T-helper 1 cell (primary cell): ENCODE measurements at regions not wholly inside any gene's neighbourhood (a gene's known extent, or its start where the extent isn't known, plus 50 kb on each side); places are given as distances from the start of the nearest gene placed in this dataset.

ENCODE experiments used
- DNase-seq, 5 donors: peaks; one replicate each; pipeline ENCODE4 v3.0.0-alpha.2; 2012 to 2020

DNA sequence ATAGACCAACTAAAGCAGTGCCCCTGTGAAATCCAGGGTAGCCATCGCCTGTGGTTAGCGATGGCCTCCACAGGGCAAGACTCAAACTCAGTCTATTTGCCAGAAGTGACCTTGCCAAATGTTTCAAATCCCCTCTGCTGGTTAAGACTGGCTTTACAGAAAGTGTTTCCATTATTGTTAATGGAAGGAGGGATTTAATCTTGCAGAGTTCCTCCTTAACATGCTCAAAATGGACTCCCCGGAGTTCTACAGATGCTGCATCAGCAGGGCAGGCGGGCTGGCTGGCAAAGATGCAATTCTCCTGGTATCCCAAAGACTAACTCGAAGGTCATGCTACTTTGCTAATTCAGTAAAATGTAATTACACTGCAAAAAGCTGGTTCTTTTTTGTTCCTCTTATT is 313.0 kb upstream of the SLC7A11 start:
- no peak for DNase-seq

DNA sequence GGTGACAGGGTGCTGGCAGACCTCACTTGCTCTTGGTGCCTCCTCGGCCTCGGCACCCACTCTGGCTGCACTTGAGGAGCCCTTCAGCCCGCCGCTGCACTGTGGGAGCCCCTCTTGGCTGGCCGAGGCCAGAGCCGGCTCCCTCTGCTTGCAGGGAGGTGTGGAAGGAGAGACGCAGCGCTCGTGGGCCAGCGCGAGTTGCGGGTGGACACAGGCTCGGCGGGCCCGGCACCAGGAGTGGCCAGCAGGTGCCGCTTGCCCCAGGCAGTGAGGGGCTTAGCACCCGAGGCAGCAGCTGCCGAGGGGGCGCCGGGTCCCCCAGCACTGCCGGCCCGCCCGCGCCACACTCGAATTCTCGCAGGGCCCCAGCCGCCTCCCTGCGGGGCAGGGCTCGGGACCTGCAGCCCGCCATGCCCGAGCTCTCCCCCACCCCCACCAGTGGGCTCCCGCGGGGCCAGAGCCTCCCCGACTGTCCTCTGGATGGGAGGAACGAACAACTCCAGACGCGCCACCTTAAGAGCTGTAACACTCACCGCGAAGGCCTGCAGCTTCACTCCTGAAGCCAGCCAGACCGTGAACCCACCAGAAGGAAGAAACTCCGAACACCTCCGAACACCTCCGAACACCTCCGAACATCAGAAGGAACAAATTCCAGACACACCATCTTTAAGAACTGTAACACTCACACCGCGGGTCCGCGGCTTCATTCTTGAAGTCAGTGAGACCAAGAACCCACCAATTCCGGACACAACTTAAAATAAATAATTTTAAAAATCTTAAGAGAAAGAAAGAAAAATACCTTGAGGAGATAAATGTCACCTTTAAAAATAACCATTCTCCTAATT is 311.1 kb upstream of the SLC7A11 start:
- DNase-seq = no peak

DNA sequence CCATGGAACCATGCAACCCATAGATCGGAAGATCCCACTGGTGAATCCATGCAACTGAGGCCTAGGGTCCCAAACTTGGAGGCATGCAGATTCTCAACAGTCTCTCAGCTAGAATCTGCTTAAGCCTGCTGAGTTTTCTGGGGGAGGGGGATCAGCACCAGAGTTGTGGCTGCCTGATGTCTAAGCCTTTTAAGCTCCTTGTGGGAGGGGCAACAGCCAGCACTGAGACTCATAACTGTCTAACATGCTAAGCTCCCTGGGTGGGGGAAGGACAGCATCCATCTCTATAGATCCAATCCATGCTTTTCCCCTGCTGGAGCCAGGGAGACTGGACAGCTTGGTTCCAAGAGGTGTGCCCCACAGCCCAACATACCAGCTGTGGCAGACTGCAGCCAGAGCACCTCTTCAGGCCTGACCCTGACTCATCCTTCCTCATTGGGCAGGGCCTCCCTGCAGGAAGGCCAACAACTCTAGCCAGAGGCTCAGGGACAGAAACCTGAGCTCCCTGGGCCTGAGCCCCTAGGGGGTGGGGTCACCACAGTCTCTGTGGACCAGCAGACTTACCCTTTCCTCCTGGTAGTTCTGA is 300.1 kb upstream of the SLC7A11 start:
- no peak for DNase-seq

DNA sequence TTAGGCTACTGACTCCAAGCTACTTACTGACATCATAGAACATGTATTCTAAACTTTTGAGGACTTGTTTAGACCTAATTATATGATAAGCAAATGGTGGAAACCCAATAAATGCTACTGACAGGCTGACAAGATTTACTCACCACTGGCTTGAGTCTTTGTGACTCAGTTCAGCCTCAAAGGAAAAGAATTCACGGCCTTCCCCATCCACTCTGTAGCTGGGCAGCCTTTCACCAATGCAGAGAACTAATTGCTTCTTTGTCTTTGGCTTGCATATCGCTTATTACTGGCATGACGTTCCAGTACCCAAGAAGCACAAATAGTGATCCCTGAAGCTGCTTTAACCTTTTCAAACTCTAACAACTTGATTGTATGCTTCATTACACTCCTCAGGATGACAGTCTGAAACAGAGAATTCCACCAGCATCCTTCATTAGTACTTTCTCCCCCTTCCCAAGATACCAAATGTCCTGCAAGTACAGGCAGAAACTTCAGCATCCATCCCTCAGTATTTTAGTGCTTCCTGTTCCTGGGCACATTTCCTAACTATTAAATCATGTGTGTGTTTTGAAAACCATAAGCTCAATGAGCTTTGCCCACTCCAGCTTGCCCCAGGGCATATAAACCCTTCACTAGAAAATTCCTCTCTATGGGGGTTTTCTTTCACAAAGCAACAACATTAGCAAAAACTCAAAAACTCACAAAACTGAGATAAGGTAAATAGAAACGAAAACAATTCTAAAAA is 298.1 kb upstream of the SLC7A11 start:
- no peak for DNase-seq

DNA sequence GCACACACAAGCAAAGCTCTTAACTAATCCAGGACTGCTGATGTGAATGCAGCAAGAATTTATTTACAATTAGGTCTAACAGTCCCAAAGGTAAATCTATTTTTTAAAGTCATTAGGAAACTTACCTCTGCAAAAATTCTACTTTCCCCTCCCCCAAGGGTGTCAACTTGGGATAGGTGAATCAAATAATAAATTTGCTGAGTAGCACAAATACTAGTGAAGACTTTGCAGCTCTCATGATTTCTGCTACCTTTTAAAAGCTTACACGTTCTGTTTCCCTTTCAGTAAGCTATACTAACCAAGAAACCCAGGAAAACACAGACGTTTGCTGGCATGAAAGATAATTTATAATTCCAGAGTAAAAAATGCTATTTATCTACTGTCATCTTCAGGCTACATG is 296.6 kb upstream of the SLC7A11 start:
- DNase-seq = no peak

DNA sequence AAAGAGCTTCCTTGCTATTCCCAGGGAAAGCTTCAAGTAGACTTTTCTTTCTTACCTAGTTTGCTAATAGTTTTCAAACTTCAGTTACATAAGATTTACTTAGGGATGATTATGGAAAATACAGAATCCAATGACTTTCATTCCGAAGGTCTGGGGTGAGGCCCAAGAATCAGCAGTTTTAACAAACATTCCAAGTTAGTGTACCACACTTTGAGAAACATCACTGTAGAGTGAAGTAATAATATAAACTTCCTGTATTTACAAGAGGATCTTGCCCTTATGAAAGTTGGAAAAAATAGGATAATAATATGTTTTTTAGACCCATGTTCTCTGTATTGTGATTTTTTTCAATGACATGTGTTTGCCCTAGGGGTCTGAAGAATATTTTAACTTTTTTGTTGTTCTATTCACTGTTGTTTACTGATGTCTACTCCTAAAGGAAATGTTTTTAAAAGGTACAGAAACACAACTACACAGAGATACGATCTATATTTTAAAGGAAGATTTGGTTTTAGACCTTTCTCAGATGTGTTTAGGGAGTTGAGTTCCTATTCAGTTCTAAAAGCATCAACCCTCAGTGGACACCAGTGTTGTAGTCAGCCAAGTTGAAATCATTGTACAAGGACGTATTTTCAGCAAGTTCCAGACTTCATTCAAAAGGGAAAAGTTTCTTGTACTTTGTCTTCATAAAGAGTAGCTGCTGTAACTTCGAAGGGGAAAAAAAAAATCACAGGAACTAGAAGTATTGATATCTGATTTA is 295.8 kb upstream of the SLC7A11 start:
- no peak for DNase-seq

DNA sequence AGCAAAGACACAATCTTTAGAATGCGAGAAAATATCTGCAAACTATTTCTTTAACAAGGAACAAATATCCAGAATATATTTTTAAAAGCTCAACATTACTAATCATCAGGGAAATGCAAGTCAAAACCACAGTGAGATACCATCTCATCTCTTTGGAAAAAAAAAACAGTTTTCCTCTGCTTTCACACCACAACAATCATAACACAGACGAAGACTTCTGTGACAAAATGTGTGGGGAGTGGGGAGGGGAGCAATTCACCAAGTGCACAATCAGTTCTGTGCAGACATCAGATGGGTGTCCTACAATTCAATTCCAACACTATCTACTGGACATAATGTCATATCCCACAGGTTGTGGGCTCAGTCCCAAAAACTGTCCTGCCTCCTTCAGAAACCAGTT is 293.2 kb upstream of the SLC7A11 start:
- DNase-seq = no peak

DNA sequence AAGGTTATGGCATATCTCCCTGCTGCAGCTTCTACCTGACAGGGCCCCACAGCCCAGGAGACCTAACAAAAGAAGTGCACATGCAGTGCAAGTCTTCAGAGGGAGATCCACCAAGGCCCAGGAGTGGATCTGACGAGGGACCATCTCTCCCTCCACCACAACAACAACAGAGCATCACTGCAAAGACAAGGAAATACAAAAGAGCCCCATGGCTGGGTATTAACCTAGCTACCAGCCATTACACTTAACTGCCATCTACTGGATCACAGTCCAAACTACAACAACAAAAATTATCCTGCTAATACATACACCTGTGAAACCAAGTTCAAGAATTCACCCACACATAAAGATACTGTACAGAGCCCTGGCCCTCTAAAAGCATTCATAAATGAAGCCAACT is 280.2 kb upstream of the SLC7A11 start:
- DNase-seq = no peak

DNA sequence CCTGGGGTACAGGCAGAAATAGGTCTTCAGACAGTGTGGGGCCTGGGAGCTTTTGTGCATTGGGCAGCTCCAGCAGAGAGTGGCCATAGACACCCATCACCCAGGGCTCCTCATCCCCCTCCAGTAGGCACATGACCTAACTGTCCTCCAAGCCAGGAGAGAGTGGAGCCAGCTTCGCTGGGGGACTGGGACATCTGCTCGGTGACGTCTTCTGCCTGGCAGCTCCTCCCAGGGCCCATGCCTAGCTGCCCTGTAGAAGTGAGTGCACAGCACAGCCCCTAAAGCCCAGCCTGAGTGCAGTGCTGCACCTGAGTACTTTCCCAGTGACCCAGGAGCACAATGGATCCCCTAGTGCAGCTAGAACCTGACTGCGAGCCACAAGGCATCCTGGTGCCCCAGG is 279.7 kb upstream of the SLC7A11 start:
- no peak for DNase-seq

DNA sequence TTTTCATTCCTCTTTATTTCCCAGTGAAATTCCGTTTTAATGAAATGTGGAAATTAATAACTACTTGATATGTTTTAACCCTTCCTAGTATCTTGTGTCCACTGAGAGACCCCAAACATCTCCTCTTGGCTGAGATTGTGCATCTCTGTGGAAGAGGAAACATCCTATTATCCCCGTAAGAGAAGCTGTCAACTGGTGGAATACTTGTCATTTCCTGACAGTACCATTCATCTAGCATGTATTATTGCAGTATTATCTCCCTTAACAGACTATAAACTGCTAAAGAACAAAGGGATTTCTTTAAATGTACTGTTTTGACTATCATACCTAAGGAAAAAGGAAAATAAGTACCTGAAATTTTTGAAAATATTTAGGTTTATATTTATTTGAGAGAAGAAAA is 277.3 kb upstream of the SLC7A11 start:
- DNase-seq = no peak

DNA sequence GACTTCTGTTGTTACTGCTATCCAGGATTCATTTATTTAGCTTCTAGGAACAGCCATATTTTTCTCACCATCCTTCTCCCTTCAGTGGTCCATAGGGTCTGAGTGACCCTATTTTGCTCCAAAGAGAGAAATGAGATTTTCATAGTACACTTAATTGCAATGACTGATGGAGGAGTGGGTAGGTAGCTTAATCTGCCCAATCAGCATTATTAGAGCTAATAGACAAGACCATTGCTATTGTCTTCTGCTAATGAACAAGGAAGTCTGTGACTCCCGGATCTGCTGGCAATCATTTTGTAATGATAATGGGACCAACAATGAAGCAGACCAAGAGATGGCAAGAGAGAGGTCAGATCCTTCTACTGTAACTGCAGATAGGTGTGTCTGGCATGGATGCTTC is 271.4 kb upstream of the SLC7A11 start:
- no peak for DNase-seq

DNA sequence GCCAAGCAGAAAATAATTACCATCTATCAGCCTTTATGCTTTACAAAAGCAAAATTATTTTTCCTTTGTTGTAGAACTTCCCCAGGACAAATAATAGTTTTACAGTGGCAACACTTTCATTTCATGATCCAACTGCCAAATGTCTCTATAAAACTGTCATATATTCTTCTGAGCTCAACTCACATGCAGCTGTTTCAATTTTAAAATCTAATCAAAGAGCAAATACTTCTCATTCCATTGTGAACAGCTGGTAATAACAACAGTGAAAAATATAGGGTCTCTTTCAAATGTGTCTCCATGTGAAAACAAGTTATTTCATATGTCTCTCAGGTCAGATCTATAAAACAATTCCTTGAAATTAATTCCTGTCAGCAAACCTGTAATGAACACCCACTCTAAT is 270.6 kb upstream of the SLC7A11 start:
- DNase-seq = no peak

DNA sequence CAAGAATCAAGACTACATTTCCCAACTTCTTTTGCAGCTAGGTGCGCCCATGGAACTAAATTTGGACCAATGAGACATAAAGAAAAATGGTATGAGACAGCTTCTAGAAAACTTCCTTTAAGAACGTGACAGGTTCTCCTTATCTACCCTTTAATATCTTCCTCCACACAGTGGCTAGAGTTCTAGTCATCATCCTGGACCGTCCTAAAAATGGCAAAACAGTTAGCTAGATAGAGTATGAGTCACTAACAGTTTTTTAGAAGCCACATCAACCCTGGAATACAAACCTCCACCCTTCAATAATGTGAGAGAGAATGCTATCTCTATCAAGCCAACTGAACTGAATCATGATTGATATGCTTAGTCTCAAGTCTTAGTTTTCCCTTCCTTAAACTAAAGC is 267.9 kb upstream of the SLC7A11 start:
- no peak for DNase-seq

DNA sequence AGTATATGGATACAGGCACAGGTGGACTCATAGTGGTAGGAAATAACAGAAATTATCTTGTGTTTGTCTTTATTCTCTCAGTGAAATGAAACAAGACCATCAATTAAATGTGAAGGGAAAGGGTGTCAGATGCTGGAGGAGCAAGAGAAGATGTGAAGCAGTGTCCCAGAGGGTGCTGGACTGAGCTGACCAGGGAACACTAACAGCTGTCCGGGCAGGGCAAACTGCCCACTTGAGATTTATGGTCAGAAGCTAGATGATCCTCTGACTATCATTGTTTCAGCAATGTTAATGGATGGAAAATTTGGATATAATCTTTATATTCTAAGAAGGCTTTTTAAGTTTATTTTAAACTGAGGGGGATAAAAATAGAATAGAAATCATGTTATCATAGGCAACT is 267.2 kb upstream of the SLC7A11 start:
- DNase-seq = no peak

DNA sequence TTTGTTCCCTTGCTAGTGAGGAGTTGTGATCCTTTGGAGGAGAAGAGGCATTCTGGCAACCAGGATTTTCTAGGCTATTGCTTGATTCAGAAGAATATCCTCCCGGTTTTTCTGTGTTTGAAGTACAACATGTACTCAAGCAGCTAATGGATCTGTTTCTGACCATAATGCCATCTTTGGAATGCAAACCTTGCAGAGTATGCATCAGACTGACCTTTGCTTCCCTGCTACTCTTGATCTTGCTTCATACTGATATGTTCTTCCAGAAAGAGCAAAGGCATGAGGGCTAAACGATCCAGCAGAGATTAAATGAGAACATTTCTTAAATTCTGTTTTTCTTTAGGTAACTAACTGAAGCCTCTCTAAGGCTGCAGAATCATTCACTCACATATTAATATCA is 265.4 kb upstream of the SLC7A11 start:
- DNase-seq = no peak

DNA sequence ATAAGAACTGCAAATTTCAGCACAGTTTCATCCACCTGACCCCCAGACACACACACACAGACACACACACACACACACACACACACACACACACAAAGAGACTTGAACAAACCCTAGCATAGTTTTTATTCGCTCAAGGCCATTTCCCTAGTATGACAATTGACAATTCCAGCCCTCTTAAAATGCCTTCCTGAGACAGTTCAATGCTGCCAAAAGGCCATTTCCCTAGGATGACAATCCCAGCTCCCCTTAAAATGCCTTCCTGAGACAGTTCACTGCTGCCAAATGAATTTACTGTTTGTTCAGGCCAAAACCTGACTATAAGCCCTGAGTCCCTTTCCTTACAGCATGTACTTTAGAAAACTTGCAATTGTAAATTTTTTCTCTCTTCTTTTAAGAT is 259.5 kb upstream of the SLC7A11 start:
- no peak for DNase-seq

DNA sequence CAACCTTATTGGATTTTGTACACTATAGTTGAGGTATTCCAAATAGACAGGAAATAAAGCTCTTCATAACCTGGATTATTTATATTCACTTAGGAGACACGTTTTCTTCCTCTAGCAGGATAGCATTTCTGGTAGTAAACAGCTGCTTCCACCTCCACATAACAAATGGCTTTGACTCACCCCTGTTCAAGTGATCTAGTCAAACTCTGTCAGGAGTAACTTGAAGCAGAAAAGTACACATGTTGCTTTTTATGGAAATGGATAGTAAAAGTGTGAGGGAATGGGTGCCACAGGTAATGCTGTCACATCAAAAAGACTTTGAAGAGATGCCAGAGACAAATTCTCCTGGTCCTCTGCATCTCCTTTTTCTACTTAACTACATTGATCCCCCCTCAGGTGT is 258.7 kb upstream of the SLC7A11 start:
- DNase-seq = no peak

DNA sequence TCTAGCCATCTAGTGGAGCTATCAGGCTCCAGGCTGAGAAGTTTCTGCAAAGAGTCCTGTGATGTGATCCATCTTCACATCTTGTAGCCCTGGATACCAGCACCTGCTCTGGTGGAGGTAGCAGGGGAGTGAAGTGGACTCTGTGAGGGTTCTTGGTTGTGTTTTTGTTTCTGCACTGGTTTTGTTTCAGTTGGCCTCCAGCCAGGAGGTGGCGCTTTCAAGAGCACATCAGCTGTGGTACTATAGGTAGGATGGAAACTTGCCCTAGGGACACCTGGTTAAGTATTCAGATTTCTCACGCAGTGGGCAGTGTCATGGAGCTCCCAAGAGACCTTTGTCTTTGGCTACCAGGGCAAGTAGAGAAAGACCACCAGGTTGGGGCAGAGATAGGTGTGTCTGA is 257.5 kb upstream of the SLC7A11 start:
- no peak for DNase-seq

DNA sequence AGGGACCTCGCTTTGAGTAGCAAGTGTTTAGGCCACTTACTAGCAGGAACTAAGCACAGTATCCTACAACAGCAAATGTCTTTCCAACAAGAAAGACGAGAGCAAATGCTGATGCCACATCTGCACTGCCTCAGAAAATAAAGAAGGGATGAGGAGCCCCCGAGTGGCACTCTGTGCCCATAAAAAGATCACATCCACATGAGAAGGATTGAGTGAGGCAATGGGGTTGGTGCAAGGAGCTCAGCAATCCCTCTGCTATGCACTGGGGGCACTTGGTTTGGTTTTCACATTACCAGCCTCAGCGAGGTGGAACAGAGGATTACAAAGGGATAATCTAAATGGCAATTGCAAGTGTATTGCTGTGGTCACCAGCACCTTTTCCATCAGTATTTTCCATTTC is 252.8 kb upstream of the SLC7A11 start:
- no peak for DNase-seq

DNA sequence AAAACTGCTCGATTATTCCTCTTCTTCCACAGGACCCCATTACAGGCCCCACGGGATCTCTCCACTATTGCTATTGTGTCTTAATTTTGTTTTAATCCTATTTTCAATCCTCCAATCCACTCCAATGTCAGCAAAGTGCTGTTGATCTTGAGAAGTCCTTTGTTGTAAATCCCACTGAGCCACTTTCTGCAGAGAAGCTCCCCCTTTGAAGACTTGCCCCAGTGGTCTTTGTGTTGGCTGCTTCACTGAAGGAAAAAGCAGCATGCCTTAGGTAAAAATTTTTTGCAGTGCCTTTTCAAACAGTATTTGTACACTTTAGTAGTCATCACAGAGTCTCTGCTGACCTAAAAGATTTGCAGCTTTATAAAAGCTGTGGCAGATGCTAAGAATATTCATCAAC is 252.0 kb upstream of the SLC7A11 start:
- DNase-seq = no peak

DNA sequence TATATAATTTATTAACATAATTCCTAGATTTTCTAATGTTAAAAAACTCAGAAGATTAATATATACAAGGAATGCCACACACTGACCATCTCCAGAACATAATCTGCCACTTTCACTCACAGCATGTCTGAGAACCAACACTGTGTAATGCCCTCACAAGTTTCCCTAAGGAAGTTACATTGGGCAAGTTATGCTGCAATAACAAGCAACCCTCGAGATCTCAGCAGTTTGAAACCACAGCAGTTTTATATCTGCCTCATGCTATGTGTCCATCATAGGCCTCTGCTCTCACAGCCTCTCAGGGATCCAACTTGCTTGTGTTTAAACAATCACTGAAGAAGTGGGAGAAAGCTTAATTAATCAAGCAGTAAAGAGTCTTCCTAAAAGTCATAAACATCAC is 250.0 kb upstream of the SLC7A11 start:
- DNase-seq = no peak

DNA sequence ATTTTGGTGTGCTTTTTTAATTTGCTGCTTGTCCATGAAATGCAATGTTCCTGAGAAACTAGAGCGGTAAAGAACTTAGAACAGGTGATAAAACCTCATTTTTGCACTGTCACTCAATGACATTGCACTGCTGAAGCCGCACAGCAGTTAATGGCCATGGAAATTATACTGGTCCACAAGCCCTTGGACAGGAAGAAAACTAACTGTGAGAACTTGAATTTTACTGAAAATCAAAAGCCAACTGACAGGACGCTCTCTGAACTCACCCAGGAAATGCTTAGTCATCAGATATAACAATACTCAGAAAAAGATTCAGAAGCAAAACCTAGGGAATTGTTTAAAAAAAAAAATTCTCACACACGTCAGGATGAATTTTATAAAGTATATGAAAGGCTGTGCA is 246.4 kb upstream of the SLC7A11 start:
- no peak for DNase-seq

DNA sequence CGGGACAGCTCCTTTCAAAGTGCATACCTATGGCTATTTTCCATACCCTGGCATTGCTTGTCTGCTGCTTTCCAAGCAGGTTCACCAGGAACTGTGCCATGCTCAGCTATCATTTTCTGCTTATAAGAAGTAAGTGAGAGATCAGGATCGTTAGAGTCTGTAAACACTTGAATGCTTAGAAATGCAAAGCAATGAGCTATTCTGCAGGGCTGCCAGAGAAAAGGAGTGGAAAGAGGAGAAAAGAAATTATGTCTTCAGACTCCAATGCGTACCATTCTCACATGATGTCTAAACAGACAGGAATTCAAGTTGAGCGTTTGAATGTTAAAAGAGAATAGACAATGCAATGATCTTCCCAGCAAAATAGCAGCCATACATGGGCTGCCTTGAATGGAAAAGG is 245.5 kb upstream of the SLC7A11 start:
- DNase-seq = no peak
